ENCODE measurements at regions not wholly inside any gene's neighbourhood (a gene's known extent, or its start where the extent isn't known, plus 50 kb on each side); places are given as distances from the start of the nearest gene placed in this dataset.

DNA sequence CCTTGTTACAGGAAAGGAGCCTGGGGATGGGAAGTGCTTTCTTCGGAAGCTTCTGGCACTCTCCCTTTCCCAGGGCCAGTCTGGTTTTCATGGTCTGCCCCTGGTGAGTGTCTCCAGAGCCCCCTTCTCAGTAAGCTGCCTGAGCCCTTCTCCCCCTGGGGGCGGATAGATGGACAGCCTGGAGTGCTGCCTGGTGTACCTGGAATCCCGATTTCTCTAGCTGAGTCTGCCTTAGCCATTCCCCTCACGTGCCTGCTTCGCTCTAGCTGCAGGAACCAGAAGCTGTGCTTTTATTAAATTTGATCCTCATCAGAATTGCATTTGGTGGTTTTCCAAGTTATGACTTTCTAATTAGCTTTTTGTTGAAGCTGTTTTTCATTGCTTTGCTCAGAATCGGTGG, 152.9 kb upstream of the NAV2 start:
- Histone ChIP-seq H2AFZ (ENCODE audit: low read depth, low read length) (no peak overlapping the region), H3K27me3 (ENCODE audit: insufficient read depth, low read length) (no peaks in the 10 kb centered on the region), H3K4me1 (ENCODE audit: insufficient read depth, low read length) (peaks cover 12% of the 10 kb centered on the region), H3K4me3 (ENCODE audit: low read length) (no peak overlapping the region), H3K9me3 (ENCODE audit: low read length) (no peaks in the 10 kb centered on the region), H3K36me3 (ENCODE audit: insufficient read depth, low read length) (no peaks in the 10 kb centered on the region)

DNA sequence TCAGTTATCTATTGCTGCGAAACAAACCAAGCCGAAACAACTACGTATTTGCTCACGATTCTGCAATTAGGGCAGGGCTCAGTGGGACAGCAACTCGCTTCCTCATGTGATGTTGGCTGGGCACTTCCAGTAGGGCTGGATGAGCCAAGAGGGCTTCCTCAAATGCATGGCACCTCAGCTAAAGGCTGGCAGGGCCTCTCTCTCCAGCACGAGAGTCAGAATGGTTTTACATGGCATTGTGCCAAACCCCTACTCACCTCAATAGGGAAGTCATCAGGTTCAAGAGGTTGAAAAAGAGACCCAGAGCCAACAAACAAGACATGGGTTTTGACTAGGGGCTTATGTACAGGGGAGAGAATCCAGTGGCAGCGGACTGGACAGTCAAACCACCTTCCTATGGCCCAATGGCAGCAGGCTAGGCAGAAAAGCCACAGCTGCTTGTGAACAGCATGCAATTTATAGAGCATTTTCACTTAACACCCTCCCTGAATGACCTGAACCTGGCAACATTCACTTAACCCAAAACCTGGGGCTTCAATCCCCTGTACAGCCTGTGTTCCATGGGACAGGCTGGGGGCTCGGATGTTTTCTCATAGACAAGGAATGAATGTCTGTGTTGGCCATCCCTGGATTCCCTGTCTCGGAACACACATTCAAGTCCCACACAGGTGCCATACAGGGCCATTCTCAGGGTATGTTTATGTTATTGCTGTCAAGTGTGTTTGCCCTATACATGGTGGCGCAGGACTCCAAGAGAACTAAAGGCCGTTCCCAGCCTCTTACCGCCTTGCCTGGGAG, 154.2 kb upstream of the NAV2 start:
- Histone ChIP-seq H3K36me3 (ENCODE audit: insufficient read depth, low read length) (no peaks in the 10 kb centered on the region), H3K4me1 (ENCODE audit: insufficient read depth, low read length) (peaks cover 20% of the 10 kb centered on the region), H3K27me3 (ENCODE audit: insufficient read depth, low read length) (no peaks in the 10 kb centered on the region), H3K4me3 (ENCODE audit: low read length) (no peak overlapping the region), H2AFZ (ENCODE audit: low read depth, low read length) (no peak overlapping the region), H3K9me3 (ENCODE audit: low read length) (no peaks in the 10 kb centered on the region)

DNA sequence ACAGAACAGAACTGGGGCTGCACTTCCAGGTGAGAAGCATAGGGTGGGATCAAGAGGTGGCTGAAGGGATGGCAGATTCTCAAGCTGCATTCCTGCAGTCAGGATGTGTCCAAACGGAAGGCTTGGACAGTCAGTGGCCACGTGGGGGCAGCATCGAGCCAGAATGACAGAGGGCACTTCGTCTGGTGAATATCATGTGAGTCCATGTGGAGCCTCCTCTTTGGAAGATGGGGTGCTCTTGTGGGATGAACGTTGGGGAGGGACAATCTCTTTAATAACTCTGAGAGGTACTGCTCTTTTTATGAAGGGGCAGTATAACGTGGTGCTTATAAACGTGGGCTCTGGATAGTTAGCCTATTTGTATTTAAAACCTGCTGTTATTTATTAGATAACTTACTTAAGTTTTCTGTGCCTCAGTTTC, 154.9 kb upstream of the NAV2 start:
- Histone ChIP-seq H3K27me3 (ENCODE audit: insufficient read depth, low read length) (no peaks in the 10 kb centered on the region), H3K9me3 (ENCODE audit: low read length) (no peaks in the 10 kb centered on the region), H3K4me3 (ENCODE audit: low read length) (no peak overlapping the region), H2AFZ (ENCODE audit: low read depth, low read length) (no peak overlapping the region), H3K36me3 (ENCODE audit: insufficient read depth, low read length) (no peaks in the 10 kb centered on the region), H3K4me1 (ENCODE audit: insufficient read depth, low read length) (peaks cover 26% of the 10 kb centered on the region)

DNA sequence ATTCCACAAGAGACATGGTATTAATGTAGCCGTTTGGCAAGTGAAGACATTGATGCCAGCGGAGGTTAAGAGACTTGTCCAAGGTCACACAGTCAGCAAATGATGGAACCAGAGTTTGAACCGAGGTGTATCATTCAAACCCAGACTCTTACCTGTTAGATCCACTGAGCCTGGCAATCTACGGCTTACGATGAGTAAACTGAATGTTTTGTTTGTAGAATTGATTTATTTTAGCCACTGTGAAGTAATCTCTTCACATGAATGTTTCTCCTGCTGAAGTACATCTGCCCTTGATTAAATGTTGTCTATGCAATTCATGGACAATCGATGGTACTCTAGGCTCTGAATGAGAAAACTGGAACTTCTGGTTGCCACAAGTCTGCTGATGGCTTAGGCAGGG, 155.5 kb upstream of the NAV2 start:
- H3K4me1 ChIP-seq (ENCODE audit: insufficient read depth, low read length), result peaks cover 30% of the 10 kb centered on the region
- no peak overlapping the region for H3K4me3 ChIP-seq (ENCODE audit: low read length)
- H2AFZ ChIP-seq (ENCODE audit: low read depth, low read length), result no peak overlapping the region
- no peaks in the 10 kb centered on the region for H3K27me3 ChIP-seq (ENCODE audit: insufficient read depth, low read length)
- no peaks in the 10 kb centered on the region for H3K36me3 ChIP-seq (ENCODE audit: insufficient read depth, low read length)
- H3K9me3 ChIP-seq (ENCODE audit: low read length), result no peaks in the 10 kb centered on the region

DNA sequence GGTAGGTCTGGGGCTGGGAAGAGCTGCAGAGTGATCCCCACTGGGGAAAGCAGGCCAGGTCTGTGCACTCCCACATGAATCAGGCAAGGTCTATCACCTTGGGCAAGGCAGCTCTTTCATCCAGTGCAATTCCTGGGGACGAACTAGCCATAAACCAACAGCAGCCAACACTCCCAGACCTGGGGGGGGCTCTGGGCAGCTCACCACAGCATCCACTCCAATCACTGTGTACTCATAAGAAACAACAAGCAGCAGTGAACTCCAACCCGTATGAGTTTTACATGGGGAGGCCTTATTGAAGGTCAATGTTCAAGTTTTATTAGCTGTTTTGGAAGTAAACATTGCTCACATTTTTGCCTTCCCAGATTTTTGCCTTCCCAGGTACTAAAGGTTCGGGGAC, 157.4 kb upstream of the NAV2 start:
- H3K4me3 ChIP-seq (ENCODE audit: low read length), result no peak overlapping the region
- peaks cover 49% of the 10 kb centered on the region for H3K4me1 ChIP-seq (ENCODE audit: insufficient read depth, low read length)
- H3K36me3 ChIP-seq (ENCODE audit: insufficient read depth, low read length), result no peaks in the 10 kb centered on the region
- no peak overlapping the region for H2AFZ ChIP-seq (ENCODE audit: low read depth, low read length)
- H3K9me3 ChIP-seq (ENCODE audit: low read length), result no peaks in the 10 kb centered on the region
- H3K27me3 ChIP-seq (ENCODE audit: insufficient read depth, low read length), result no peaks in the 10 kb centered on the region

DNA sequence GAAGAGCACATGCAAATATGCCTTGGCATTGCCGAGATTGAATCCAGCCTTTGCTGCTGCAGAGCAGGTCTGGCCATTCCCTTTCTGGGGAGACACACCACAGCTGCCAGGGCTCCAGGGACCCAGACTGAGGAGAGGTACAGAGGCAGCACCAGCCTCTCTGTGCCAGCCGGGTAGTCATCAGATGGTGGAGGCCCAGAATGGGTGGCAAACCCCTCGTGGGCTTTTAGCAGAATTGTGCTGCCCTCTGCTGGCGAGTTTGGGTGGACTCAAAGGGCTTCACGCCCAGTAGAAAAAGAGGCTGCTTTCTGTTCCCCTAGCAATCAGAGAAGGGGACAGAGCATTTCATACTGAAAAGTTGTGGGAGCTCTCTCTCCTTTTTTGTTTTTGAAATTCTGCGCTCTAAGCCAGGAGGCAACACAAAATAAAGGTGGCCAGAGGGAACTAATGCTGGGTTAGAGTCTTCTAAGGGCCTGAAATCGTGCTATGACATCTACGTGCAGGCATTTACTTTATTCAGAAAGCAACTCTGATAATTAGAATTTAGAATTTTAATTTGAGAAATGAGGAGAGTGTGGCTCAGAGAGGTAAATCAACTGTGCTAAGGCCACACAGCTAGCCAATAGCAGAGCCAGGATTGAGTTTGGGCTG, 158.8 kb upstream of the NAV2 start:
- Histone ChIP-seq H3K4me3 (ENCODE audit: low read length) (peak overlapping the region; percentile 1), H3K27me3 (ENCODE audit: insufficient read depth, low read length) (no peaks in the 10 kb centered on the region), H2AFZ (ENCODE audit: low read depth, low read length) (no peak overlapping the region), H3K4me1 (ENCODE audit: insufficient read depth, low read length) (peaks cover 41% of the 10 kb centered on the region), H3K9me3 (ENCODE audit: low read length) (no peaks in the 10 kb centered on the region), H3K36me3 (ENCODE audit: insufficient read depth, low read length) (no peaks in the 10 kb centered on the region)

DNA sequence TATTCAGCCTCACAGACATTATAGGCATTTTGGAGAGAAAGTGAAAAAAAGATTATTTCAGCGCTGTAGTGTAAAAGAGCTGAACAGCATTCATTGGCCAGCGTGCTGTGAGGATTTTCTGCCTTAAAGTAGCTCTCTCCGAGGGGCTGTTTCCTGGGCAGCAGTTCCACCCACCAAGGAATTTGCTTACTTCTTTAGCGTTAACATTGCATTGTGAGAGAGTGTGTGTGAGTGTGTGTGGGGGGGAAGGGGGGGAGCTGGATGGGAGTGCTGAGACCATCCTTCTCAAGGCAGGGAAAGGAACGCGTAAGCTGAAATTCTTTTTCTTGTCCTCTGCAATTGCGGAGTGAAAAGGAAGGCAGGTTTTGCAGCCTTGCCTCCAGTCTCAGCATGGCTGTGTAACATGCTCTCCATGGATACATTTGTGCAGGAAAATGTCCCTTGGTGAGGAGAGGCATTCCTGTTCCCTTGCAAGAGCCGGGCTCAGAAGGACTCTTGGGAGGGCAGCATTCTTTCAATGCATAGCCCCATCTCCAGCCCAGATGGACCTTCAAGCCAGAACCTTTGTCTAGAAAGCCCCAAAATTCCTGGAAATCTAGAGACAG, 159.9 kb upstream of the NAV2 start:
- peaks cover 41% of the 10 kb centered on the region for H3K4me1 ChIP-seq (ENCODE audit: insufficient read depth, low read length)
- peak overlapping the region; percentile 32 for H3K4me3 ChIP-seq (ENCODE audit: low read length)
- H3K27me3 ChIP-seq (ENCODE audit: insufficient read depth, low read length), result no peaks in the 10 kb centered on the region
- no peaks in the 10 kb centered on the region for H3K9me3 ChIP-seq (ENCODE audit: low read length)
- no peaks in the 10 kb centered on the region for H3K36me3 ChIP-seq (ENCODE audit: insufficient read depth, low read length)
- H2AFZ ChIP-seq (ENCODE audit: low read depth, low read length), result peak overlapping the region; percentile 0

DNA sequence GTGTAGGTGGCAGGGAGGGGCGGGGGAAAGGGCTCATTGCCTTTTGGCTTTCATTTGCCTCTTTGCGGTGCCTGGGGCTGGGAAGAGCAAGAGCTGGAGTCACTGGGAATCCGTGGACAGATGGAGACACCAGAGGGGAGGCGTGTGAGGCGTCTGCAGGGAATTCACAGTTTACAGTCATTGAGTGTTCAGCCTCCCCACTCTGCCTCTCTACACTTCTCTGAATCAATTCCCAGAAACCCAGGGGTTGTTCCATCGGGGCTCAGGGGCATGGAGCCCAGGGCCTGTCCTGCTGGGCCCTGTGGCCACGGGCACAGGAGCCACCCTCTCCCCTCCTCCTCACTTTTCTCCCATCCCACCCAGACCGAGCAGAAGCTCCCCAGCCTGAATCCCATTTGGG, 160.5 kb upstream of the NAV2 start:
- Histone ChIP-seq H3K27me3 (ENCODE audit: insufficient read depth, low read length) (no peaks in the 10 kb centered on the region), H2AFZ (ENCODE audit: low read depth, low read length) (peak overlapping the region; percentile 0), H3K4me1 (ENCODE audit: insufficient read depth, low read length) (peaks cover 45% of the 10 kb centered on the region), H3K36me3 (ENCODE audit: insufficient read depth, low read length) (no peaks in the 10 kb centered on the region), H3K9me3 (ENCODE audit: low read length) (no peaks in the 10 kb centered on the region), H3K4me3 (ENCODE audit: low read length) (peak overlapping the region; percentile 32)

DNA sequence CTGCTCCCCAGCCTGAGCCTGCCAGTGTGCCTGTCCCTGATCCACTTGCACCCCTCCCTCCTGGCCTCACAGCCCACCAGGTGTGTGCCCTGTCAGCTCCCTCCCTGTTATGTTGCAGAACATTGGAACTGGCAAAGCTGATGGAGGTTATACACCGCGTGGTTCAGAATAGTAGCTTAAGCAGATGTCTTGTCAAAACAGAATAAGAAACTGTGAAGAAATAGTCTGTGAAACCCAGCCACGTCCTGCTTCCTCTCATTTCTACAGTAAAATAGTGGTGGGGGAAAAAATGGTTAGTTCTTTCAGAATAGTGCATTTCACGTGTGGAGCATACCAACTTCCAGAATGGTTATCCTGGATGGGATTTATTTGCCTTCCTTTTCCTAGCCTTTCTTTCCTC, 161.2 kb upstream of the NAV2 start:
- Histone ChIP-seq H3K36me3 (ENCODE audit: insufficient read depth, low read length) (no peaks in the 10 kb centered on the region), H3K27me3 (ENCODE audit: insufficient read depth, low read length) (no peaks in the 10 kb centered on the region), H3K4me1 (ENCODE audit: insufficient read depth, low read length) (peaks cover 52% of the 10 kb centered on the region), H2AFZ (ENCODE audit: low read depth, low read length) (no peak overlapping the region), H3K4me3 (ENCODE audit: low read length) (no peak overlapping the region), H3K9me3 (ENCODE audit: low read length) (no peaks in the 10 kb centered on the region)

DNA sequence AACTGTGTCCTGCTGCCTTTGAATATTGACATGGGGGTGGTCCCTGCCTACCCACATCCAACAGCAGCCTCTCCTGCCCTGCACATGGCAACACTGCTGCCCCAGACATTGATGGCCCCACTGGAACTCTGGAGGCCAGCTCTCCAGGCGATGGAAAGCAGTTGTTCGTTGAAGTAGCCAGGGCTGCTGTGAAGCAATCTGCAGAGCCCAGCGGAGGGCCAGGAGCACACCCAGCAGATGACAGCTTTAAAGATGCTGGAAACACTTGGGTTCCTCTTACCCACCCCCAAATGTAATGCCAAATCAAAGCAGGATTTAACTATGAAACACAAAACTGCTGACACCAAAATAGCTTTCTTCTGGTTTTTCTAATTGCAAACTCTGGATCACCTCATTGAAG, 165.6 kb upstream of the NAV2 start:
- Histone ChIP-seq H3K9me3 (ENCODE audit: low read length) (no peaks in the 10 kb centered on the region), H3K4me3 (ENCODE audit: low read length) (no peak overlapping the region), H2AFZ (ENCODE audit: low read depth, low read length) (no peak overlapping the region), H3K36me3 (ENCODE audit: insufficient read depth, low read length) (no peaks in the 10 kb centered on the region), H3K4me1 (ENCODE audit: insufficient read depth, low read length) (peaks cover 46% of the 10 kb centered on the region), H3K27me3 (ENCODE audit: insufficient read depth, low read length) (no peaks in the 10 kb centered on the region)

DNA sequence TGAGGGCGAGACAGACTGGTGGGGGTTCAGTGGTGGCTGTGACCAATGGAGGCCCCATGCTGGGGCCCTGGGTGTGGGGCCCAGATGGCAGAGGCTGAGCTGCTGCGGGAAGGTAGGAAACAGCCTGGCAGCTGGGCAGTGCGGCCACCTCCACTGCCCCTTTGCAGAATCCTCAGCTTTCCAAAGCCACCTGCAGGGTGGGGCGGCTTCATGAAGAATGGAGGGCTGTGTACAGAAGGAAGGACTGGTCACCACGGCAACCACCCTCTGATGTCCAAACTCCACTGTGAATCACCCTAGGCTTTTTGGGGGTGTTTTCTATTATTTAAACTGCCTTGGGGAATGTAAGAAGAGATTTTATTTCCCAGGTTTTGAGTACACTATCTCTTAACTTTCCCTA, 166.3 kb upstream of the NAV2 start:
- Histone ChIP-seq H3K27me3 (ENCODE audit: insufficient read depth, low read length) (no peaks in the 10 kb centered on the region), H3K4me3 (ENCODE audit: low read length) (no peak overlapping the region), H2AFZ (ENCODE audit: low read depth, low read length) (no peak overlapping the region), H3K4me1 (ENCODE audit: insufficient read depth, low read length) (peaks cover 39% of the 10 kb centered on the region), H3K9me3 (ENCODE audit: low read length) (no peaks in the 10 kb centered on the region), H3K36me3 (ENCODE audit: insufficient read depth, low read length) (no peaks in the 10 kb centered on the region)

DNA sequence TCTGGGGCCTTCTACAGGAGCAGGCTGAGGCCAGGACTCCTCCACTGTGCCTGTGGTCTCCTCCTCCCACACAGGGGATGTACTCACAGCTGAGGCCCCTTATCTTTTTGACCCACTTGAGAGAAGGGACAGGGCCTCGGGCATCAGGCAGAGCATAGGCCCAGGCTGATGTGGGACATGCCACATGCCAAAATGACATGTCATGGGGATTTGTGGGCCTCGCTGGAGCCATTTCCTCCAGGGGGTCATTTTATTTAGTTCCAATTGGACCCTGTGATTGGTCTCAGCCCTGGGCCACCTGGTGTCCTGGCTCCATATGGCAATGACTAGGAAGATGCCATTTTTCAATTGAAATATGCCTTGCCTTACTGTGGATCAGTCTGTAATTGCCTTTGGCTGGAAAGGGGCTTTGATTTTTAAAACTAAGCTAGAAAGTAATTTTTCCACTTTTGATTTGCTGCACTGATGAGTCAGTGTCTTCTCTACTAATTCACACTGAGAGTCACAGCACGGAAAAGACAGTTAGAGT, 171.1 kb upstream of the NAV2 start:
- no peaks in the 10 kb centered on the region for H3K27me3 ChIP-seq (ENCODE audit: insufficient read depth, low read length)
- H3K9me3 ChIP-seq (ENCODE audit: low read length), result no peaks in the 10 kb centered on the region
- no peak overlapping the region for H3K4me3 ChIP-seq (ENCODE audit: low read length)

DNA sequence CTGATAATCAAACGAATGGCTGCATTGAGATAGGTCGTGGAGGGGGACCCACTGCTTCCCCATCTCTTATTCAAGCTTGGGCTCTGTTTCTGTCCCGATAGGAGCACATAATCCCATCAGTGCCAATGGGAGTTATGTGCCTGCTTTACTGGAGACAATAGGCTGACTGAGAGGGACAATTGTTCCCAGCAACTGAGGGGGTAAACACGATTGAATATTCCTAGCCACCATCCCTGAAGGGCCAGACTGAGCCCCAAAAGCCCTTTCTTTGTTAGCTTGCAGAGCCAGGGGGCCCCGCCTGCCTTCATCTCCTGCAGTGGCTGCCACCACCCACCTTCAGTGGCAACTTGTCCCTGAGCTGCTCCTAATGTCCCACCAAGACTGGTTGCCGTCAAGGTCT, 172.8 kb upstream of the NAV2 start:
- Histone ChIP-seq H3K27me3 (ENCODE audit: insufficient read depth, low read length) (no peaks in the 10 kb centered on the region), H3K36me3 (ENCODE audit: insufficient read depth, low read length) (no peaks in the 10 kb centered on the region), H2AFZ (ENCODE audit: low read depth, low read length) (no peak overlapping the region), H3K4me3 (ENCODE audit: low read length) (no peak overlapping the region), H3K9me3 (ENCODE audit: low read length) (no peaks in the 10 kb centered on the region), H3K4me1 (ENCODE audit: insufficient read depth, low read length) (peaks cover 12% of the 10 kb centered on the region)

More for the DNA sequence above, 171.1 kb upstream of the NAV2 start:
- Histone ChIP-seq H3K4me1 (ENCODE audit: insufficient read depth, low read length) (peaks cover 28% of the 10 kb centered on the region), H2AFZ (ENCODE audit: low read depth, low read length) (no peak overlapping the region), H3K36me3 (ENCODE audit: insufficient read depth, low read length) (no peaks in the 10 kb centered on the region)

All from neuron (in vitro differentiated cells).